Natural killer cell (primary cell): ENCODE measurements at regions not wholly inside any gene's neighbourhood (a gene's known extent, or its start where the extent isn't known, plus 50 kb on each side); places are given as distances from the start of the nearest gene placed in this dataset.

ENCODE experiments used
- ATAC-seq, 3 donors: fragments of 150-1000 bp in 2 of 3; fragments of 200-7000 bp in 1 of 3; cut with Tn5 transposase; 1 replicate in 1 of 3; 2 replicates in 2 of 3; pipeline ENCODE4 v1.10.0; 2021; ENCODE audit warnings: mild to moderate bottlenecking in 2 of 3, moderate library complexity in 2 of 3
- DNase-seq, 2 donors: peaks; one replicate each; pipeline versions ENCODE4 v3.0.0 to v3.0.0-alpha.2; 2013 to 2021; ENCODE audit warnings: mixed read lengths in 1 of 2
- H3K27ac ChIP-seq: one replicate; pipeline ENCODE4 v1.5.1; 2013; ENCODE audit warnings: mild to moderate bottlenecking, low read length
- H3K27me3 ChIP-seq: one replicate; pipeline ENCODE4 v1.6.1; 2013; ENCODE audit warnings: low read length; ENCODE audit not compliant: control insufficient read depth, insufficient read depth
- H3K36me3 ChIP-seq: one replicate; pipeline ENCODE4 v1.6.1; 2013; ENCODE audit warnings: low read length; ENCODE audit not compliant: control insufficient read depth, insufficient read depth
- H3K4me1 ChIP-seq: one replicate; pipeline ENCODE4 v1.6.1; 2013; ENCODE audit warnings: low read length; ENCODE audit not compliant: control insufficient read depth, insufficient read depth
- H3K4me3 ChIP-seq: one replicate; pipeline ENCODE4 v1.5.1; 2013; ENCODE audit warnings: low read length
- H3K9me3 ChIP-seq: one replicate; pipeline ENCODE4 v1.6.1; 2013; ENCODE audit warnings: low read length; ENCODE audit not compliant: control insufficient read depth, insufficient read depth
- H3K27ac Mint-ChIP-seq, 2 donors: one replicate each; pipeline ENCODE4 v1.8.0; 2022; ENCODE audit warnings: mild to moderate bottlenecking in 2 of 2, mixed read lengths in 2 of 2, moderate library complexity in 1 of 2
- H3K27me3 Mint-ChIP-seq, 2 donors: one replicate each; pipeline ENCODE4 v1.8.0; 2022; ENCODE audit warnings: low read depth in 2 of 2, mixed read lengths in 2 of 2
- H3K36me3 Mint-ChIP-seq: one replicate; pipeline ENCODE4 v1.8.0; 2022; ENCODE audit warnings: mixed read lengths
- H3K4me1 Mint-ChIP-seq, 2 donors: one replicate each; pipeline ENCODE4 v1.8.0; 2022; ENCODE audit warnings: mixed read lengths in 2 of 2
- H3K4me3 Mint-ChIP-seq: one replicate; pipeline ENCODE4 v1.8.0; 2022; ENCODE audit warnings: mild to moderate bottlenecking, moderate library complexity, mixed read lengths
- H3K9me3 Mint-ChIP-seq, 2 donors: one replicate each; pipeline ENCODE4 v1.8.0; 2022; ENCODE audit warnings: mixed read lengths in 2 of 2
- WGBS: methylation state at CpG from one replicate; pipeline ENCODE4 v1.1.7; 2013; ENCODE audit warnings: missing lambda C conversion rate; ENCODE audit not compliant: insufficient coverage; 5-methylcytosine and 5-hydroxymethylcytosine counted together
- intact Hi-C: fragments of 100-400 bp; cut with micrococcal nuclease; formaldehyde crosslinking; loops from one replicate; pipeline ENCODE4 v1.14.2; 2022
- TF ChIP-seq, protein P1 (sequence below): fragments of 200-600 bp; IDR thresholded peaks from one replicate; pipeline ENCODE4 v1.8.0; 2022; ENCODE audit warnings: antibody characterized with exemption

DNA sequence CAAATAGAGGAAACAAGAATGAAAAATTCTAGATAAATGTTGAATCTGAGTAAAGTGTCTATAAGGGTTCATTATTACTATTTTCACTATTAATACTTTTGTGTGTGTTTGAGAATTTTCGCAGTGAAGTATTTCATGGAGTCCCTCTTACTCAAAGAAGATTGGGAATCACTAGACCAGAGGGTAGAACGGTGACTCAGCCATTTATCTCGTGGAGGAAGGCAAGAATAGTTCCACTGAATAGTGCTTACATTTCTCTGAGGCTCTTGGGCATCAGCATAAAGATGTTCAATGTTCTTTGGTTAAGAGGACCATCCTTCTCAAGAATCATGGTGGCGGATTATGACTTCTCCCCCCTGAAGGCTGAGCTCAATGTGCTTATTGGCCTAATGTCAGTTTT, 376.7 kb upstream of the ARID1B start:
- intact Hi-C loops: no loop called here
- no peaks in the 10 kb centered on the region for H3K36me3 Mint-ChIP-seq
- no peak for DNase-seq
- H3K4me3 Mint-ChIP-seq: no peak overlapping the region
- no peaks in the 10 kb centered on the region for H3K9me3 Mint-ChIP-seq
- H3K4me1 Mint-ChIP-seq: peaks cover 12 to 13% of the 10 kb centered on the region in 2 donors
- H3K4me3 ChIP-seq: no peak overlapping the region
- TF ChIP-seq, protein P1, sequence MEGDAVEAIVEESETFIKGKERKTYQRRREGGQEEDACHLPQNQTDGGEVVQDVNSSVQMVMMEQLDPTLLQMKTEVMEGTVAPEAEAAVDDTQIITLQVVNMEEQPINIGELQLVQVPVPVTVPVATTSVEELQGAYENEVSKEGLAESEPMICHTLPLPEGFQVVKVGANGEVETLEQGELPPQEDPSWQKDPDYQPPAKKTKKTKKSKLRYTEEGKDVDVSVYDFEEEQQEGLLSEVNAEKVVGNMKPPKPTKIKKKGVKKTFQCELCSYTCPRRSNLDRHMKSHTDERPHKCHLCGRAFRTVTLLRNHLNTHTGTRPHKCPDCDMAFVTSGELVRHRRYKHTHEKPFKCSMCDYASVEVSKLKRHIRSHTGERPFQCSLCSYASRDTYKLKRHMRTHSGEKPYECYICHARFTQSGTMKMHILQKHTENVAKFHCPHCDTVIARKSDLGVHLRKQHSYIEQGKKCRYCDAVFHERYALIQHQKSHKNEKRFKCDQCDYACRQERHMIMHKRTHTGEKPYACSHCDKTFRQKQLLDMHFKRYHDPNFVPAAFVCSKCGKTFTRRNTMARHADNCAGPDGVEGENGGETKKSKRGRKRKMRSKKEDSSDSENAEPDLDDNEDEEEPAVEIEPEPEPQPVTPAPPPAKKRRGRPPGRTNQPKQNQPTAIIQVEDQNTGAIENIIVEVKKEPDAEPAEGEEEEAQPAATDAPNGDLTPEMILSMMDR: no peak
- H3K4me1 ChIP-seq: peaks cover 17% of the 10 kb centered on the region
- no peaks in the 10 kb centered on the region for H3K36me3 ChIP-seq
- WGBS: 50% methylated on average over 4 of the region's 4 CpGs
- no peaks in the 10 kb centered on the region for H3K9me3 ChIP-seq
- no peak overlapping the region for H3K27ac ChIP-seq
- ATAC-seq: no peak
- H3K27me3 ChIP-seq: peaks cover 43% of the 10 kb centered on the region
- H3K27ac Mint-ChIP-seq: no peak overlapping the region
- peaks cover 47 to 52% of the 10 kb centered on the region in 2 donors for H3K27me3 Mint-ChIP-seq

DNA sequence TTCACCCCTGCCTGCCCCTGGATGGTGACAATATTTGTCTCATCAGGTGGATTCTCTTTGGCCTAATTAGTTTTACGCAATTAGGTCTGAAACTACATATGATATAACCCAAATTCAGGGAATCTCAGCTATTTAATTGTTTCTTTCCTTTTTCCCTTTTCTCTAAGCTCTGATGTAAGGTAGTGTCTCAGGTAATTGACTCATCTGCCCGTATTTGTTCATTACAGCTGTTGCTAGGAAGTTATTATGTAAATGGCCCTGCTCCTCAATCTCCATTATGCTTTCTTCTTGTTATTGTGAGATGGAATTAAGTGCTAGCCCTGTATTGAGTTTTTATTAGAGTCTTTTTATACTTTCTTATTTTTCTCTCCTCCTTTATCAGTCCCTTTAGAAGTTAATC, 378.2 kb upstream of the ARID1B start:
- peaks cover 25% of the 10 kb centered on the region for H3K4me1 ChIP-seq
- WGBS: 100% methylated on average over 1 of the region's 2 CpGs
- H3K9me3 Mint-ChIP-seq: no peaks in the 10 kb centered on the region
- TF ChIP-seq, protein P1: no peak
- peaks cover 50% of the 10 kb centered on the region for H3K27me3 ChIP-seq
- ATAC-seq (no peak), DNase-seq (no peak)
- H3K4me3 Mint-ChIP-seq: no peak overlapping the region
- no peak overlapping the region for H3K27ac ChIP-seq
- H3K27ac Mint-ChIP-seq: no peak overlapping the region
- no peak overlapping the region for H3K4me3 ChIP-seq
- intact Hi-C loops: no loop called here
- no peaks in the 10 kb centered on the region for H3K9me3 ChIP-seq
- H3K36me3 ChIP-seq: no peaks in the 10 kb centered on the region
- no peaks in the 10 kb centered on the region for H3K36me3 Mint-ChIP-seq
- H3K4me1 Mint-ChIP-seq: peaks cover 16 to 17% of the 10 kb centered on the region in 2 donors
- peaks cover 44 to 45% of the 10 kb centered on the region in 2 donors for H3K27me3 Mint-ChIP-seq

DNA sequence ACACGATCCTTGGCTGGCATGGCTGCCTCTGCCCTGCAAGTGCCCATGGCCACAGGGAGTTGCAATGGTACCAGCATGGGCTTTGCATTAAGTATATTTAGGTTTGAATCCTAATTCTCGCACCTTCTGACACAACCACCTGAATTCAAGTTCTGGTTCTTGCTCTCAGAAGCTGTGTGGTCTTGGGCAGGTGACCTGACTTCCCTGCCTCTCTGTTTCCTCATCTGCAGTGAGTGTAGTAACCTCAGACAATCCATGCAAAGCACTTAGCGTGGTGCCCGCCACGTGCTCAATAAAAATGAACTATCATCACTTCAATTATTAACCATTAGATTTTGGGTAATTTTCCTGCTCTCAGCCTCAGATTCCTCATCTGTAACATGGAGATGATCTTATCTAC, 378.8 kb upstream of the ARID1B start:
- no peak for DNase-seq
- H3K27ac Mint-ChIP-seq: no peak overlapping the region
- H3K4me1 Mint-ChIP-seq: peaks cover 16 to 17% of the 10 kb centered on the region in 2 donors
- Histone ChIP-seq H3K4me3 (no peak overlapping the region), H3K4me1 (peaks cover 25% of the 10 kb centered on the region), H3K27ac (no peak overlapping the region), H3K9me3 (no peaks in the 10 kb centered on the region), H3K27me3 (peaks cover 51% of the 10 kb centered on the region), H3K36me3 (no peaks in the 10 kb centered on the region)
- H3K27me3 Mint-ChIP-seq: peaks cover 44 to 45% of the 10 kb centered on the region in 2 donors
- 72% methylated on average over 5 of the region's 5 CpGs for WGBS
- no peak overlapping the region for H3K4me3 Mint-ChIP-seq
- no peaks in the 10 kb centered on the region for H3K9me3 Mint-ChIP-seq
- ATAC-seq: no peak
- TF ChIP-seq, protein P1: no peak
- intact Hi-C loops: no loop called here
- H3K36me3 Mint-ChIP-seq: no peaks in the 10 kb centered on the region

DNA sequence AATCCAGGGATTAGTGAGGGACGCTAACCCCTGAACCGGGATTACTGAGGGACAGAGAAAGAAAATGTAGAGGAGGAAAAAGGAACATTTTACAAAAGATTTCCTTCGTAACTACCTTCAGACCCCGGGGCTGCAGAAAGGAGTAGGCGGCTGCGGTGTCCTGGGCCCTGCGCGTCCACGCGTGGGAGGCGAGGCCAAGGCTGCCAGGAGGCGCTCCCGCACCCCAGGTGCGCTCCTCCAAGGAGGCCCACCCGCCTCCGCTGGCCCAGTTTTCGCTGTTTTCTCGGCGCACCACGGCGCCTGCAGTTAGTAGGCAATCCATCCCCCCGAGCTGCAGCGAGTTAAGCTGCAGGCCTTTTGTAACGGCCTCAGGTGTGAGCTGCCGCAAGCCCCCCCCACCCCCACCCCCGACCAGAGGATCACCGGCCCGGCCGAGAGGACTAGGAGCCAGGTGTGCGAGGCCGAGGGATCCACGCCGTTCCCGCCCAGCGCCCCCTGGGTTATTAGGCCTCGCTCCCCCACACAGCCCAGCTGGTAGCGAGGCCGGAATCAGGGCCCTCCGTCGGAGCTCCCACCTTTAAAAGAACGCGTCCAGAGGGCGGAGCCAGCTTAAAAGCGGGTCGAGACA, 380.3 kb upstream of the ARID1B start:
- DNase-seq (peak in 1 of 2 donors; percentile 60), ATAC-seq (no peak)
- H3K4me3 Mint-ChIP-seq: peak overlapping the region; percentile 42
- H3K27ac ChIP-seq: peak overlapping the region; percentile 22
- no peaks in the 10 kb centered on the region for H3K9me3 ChIP-seq
- WGBS: 83% methylated on average over 41 of the region's 45 CpGs
- peaks cover 16 to 17% of the 10 kb centered on the region in 2 donors for H3K4me1 Mint-ChIP-seq
- peak overlapping the region in 1 of 2 donors; percentile 36 for H3K27ac Mint-ChIP-seq
- peaks cover 46 to 50% of the 10 kb centered on the region in 2 donors for H3K27me3 Mint-ChIP-seq
- intact Hi-C loops: no loop called here
- no peaks in the 10 kb centered on the region for H3K9me3 Mint-ChIP-seq
- no peaks in the 10 kb centered on the region for H3K36me3 ChIP-seq
- no peaks in the 10 kb centered on the region for H3K36me3 Mint-ChIP-seq
- peaks cover 25% of the 10 kb centered on the region for H3K4me1 ChIP-seq
- TF ChIP-seq, protein P1: no peak
- H3K27me3 ChIP-seq: peaks cover 52% of the 10 kb centered on the region
- no peak overlapping the region for H3K4me3 ChIP-seq
